Kidney (tissue), 13 donors: ENCODE measurements at regions not wholly inside any gene's neighbourhood (a gene's known extent, or its start where the extent isn't known, plus 50 kb on each side); places are given as distances from the start of the nearest gene placed in this dataset.

ENCODE experiments used
- DNase-seq, 5 donors: peaks; one replicate each; pipeline ENCODE4 v3.0.0-alpha.2; 2013 to 2020
- FAIRE-seq: peaks from 2 replicates; lab custom pipeline; 2012; peaks lifted over from hg19 to GRCh38; lab: Jason Lieb, UNC
- H3K27ac ChIP-seq, 2 donors: one replicate each; pipeline ENCODE4 v1.7.0; 2013; ENCODE audit warnings: low read depth in 2 of 2, low read length in 2 of 2, inconsistent platforms in 1 of 2
- H3K27me3 ChIP-seq: one replicate; pipeline ENCODE4 v1.7.1; 2013; ENCODE audit warnings: low read length, inconsistent platforms; ENCODE audit not compliant: control insufficient read depth, insufficient read depth
- H3K36me3 ChIP-seq, 3 donors: one replicate each; pipeline versions ENCODE4 v1.7.0 to v1.7.1; 2013; ENCODE audit warnings: low read length in 3 of 3, control low read depth in 1 of 3, inconsistent platforms in 1 of 3; ENCODE audit not compliant: insufficient read depth in 3 of 3, control insufficient read depth in 2 of 3
- H3K4me1 ChIP-seq, 3 donors: one replicate each; pipeline versions ENCODE4 v1.7.0 to v1.7.1; 2013; ENCODE audit warnings: low read length in 3 of 3, inconsistent platforms in 1 of 3, low read depth in 1 of 3; ENCODE audit not compliant: control insufficient read depth in 2 of 3, insufficient read depth in 2 of 3
- H3K4me3 ChIP-seq, 3 donors: one replicate each; pipeline versions ENCODE4 v1.7.0 to v1.8.1; 2013; ENCODE audit warnings: low read length in 3 of 3, control low read depth in 1 of 3, inconsistent platforms in 1 of 3
- H3K9ac ChIP-seq, 3 donors: one replicate each; pipeline versions ENCODE4 v1.7.0 to v1.7.1; 2013; ENCODE audit warnings: low read length in 3 of 3, control low read depth in 1 of 3, inconsistent platforms in 1 of 3
- H3K9me3 ChIP-seq, 3 donors: one replicate each; pipeline versions ENCODE4 v1.7.0 to v1.7.1; 2013; ENCODE audit warnings: low read length in 3 of 3, control low read depth in 1 of 3, inconsistent platforms in 1 of 3; ENCODE audit not compliant: control insufficient read depth in 2 of 3, insufficient read depth in 1 of 3
- CTCF ChIP-seq: IDR thresholded peaks from 3 replicates; pipeline ENCODE4 v1.5.1; 2012; ENCODE audit warnings: mild to moderate bottlenecking, moderate library complexity, borderline replicate concordance; ENCODE audit not compliant: insufficient read depth; ENCODE audit errors: extremely low read depth
- intact Hi-C: fragments of 100-400 bp; cut with DNase I; formaldehyde crosslinking; loops from one replicate; pipeline ENCODE4 v1.11.1; 2022
- donor health status: control.
- donor health status: control.
- donor health status: control.
- donor health status: control.
- donor health status: control.
- donor health status: DM: yes; HTN: yes; CAD: no.
- donor health status: Normal renal cell carcinoma (clear cell type).

- Histone ChIP-seq H3K9ac (no peak overlapping the region), H3K4me3 (no peak overlapping the region), H3K27me3 (no peaks in the 10 kb centered on the region), H3K27ac (no peak overlapping the region), H3K4me1 (no peaks in the 10 kb centered on the region), H3K36me3 (no peaks in the 10 kb centered on the region), H3K9me3 (no peaks in the 10 kb centered on the region)
- intact Hi-C loops: no loop called here
- TF ChIP-seq CTCF: no peak
- DNase-seq (no peak), FAIRE-seq (no peak)
Observed at GRCh38 chr2:234419726-234420125, 77.2 kb downstream of the ARL4C start.

- no peak overlapping the region for H3K9ac ChIP-seq
- H3K9me3 ChIP-seq: no peaks in the 10 kb centered on the region
- DNase-seq: no peak
- intact Hi-C loops: no loop called here
- no peaks in the 10 kb centered on the region for H3K36me3 ChIP-seq
- H3K27me3 ChIP-seq: no peaks in the 10 kb centered on the region
- no peak overlapping the region for H3K27ac ChIP-seq
- TF ChIP-seq CTCF: no peak
- FAIRE-seq: no peak
- H3K4me1 ChIP-seq: no peaks in the 10 kb centered on the region
- no peak overlapping the region for H3K4me3 ChIP-seq
Observed at GRCh38 chr2:234415706-234416105, 81.2 kb downstream of the ARL4C start.

GRCh38 chr2:234414596-234414995 lies 82.3 kb downstream of the ARL4C start:
- intact Hi-C loops: no loop called here
- TF ChIP-seq CTCF: no peak
- Histone ChIP-seq H3K9ac (no peak overlapping the region), H3K4me3 (no peak overlapping the region), H3K36me3 (no peaks in the 10 kb centered on the region), H3K27ac (no peak overlapping the region), H3K27me3 (no peaks in the 10 kb centered on the region), H3K4me1 (no peaks in the 10 kb centered on the region), H3K9me3 (no peaks in the 10 kb centered on the region)
- FAIRE-seq (no peak), DNase-seq (no peak)

GRCh38 chr2:234412726-234413125 lies 84.2 kb downstream of the ARL4C start:
- no peak for DNase-seq
- H3K9ac ChIP-seq: no peak overlapping the region
- no peak overlapping the region for H3K4me3 ChIP-seq
- no peaks in the 10 kb centered on the region for H3K27me3 ChIP-seq
- H3K9me3 ChIP-seq: no peaks in the 10 kb centered on the region
- intact Hi-C loops: no loop called here
- no peak for TF ChIP-seq CTCF
- H3K4me1 ChIP-seq: no peaks in the 10 kb centered on the region
- no peaks in the 10 kb centered on the region for H3K36me3 ChIP-seq
- FAIRE-seq: no peak
- no peak overlapping the region for H3K27ac ChIP-seq
